ENCODE measurements at regions not wholly inside any gene's neighbourhood (a gene's known extent, or its start where the extent isn't known, plus 50 kb on each side); places are given as distances from the start of the nearest gene placed in this dataset.

GRCh38 chr14:61197416-61197815 lies 83.7 kb downstream of the TMEM30B start:
- no peak for TF ChIP-seq SUZ12 (IDR thresholded peaks at IDR 0.05; ENCODE audit: extremely low read depth, insufficient read depth, insufficient read length)
- no peak for TF ChIP-seq YY1 (IDR thresholded peaks at IDR 0.05; ENCODE audit: insufficient read depth, insufficient read length)

Measured in NT2/D1 (cell line).